Glomerular visceral epithelial cell (primary cell): ENCODE measurements at regions not wholly inside any gene's neighbourhood (a gene's known extent, or its start where the extent isn't known, plus 50 kb on each side); places are given as distances from the start of the nearest gene placed in this dataset.
"Not testable (repeated sequence)": the region's sequence is repeated elsewhere in the genome, so short reads cannot be mapped to it uniquely, and the experiment has no call there.

Experiments
- DNase-seq: peaks from one replicate; pipeline ENCODE4 v3.0.0-alpha.2; 2016; ENCODE audit errors: extremely low spot score

DNA sequence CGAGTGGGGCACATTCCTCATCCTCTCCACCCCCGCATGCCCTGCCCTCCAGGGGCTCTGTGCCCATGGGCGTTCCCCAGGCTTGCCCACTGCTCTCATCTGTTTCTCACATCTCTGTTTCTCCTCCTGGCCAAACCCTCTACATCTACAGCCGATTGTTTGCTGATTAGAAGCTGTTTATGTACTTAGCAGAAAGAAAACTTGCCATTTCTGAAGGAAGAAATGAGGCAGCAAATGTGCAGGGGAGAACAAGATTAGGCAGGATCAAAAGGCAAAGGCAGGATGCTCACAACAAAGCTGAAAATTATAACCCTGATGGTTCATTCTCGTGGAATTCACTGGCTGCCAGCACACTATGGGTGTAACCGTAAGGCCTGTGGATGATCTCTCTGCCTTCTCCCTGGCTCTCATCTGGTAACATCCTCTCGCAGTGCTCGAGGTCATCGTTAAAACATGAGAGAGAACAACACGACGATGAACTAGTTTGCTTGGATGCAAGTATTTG lies 111.6 kb upstream of the KLF14 start:
- DNase-seq, result no peak

DNA sequence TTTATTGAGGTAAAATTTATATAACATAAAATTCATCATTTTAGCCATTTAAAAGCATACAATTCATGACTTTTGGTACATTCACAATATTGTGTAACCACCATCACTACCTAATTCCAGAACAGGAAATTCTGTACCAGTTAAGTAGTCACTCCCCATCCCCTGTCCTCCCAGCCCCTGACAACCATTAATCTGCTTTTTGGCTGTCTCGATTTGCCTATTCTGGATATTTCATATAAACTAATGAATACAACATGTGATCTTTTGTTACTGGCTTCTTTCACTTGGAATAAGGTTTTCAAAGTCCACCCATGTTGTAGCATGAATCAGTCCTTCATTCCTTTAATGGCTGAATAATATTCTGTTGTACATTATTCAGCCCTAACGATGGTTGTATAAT lies 115.6 kb upstream of the KLF14 start:
- DNase-seq, result no peak

DNA sequence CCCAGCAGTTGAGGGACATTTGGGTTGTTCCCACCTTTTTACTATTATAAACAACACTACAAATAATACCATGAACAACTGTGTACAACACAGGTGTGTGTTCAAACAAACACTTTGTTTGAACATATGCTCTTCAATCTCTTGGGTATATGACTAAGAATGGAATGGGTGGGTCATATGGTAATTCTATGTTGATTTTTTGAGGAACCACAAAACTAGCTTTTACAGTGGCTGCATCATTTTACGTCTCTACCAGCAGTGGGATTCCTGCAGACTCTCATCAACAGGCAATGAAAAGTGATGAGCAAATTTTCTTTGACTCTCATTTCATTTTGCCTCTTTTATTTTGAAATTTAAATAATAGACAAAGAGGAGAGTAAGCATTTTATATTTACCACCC lies 116.9 kb upstream of the KLF14 start:
- no peak for DNase-seq

DNA sequence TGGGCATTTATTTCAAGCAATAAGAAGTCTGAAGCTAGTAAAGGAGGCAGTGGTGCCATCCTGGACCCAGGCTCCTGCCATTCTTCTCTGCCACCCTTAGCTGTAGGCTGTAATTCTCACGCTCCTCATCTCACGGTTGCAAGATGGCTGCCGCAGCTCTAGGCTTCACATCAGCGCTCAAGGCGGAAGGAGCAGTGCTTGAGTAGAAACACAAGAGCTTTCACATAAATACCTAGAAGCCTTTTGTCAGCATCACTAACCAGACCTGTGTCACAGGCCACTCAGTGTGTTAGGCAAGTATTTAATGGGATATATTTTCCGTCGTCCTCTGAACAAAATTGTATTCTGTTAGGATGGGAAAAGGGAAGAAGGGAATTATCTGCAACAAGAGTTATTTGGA lies 118.9 kb upstream of the KLF14 start:
- no peak for DNase-seq

DNA sequence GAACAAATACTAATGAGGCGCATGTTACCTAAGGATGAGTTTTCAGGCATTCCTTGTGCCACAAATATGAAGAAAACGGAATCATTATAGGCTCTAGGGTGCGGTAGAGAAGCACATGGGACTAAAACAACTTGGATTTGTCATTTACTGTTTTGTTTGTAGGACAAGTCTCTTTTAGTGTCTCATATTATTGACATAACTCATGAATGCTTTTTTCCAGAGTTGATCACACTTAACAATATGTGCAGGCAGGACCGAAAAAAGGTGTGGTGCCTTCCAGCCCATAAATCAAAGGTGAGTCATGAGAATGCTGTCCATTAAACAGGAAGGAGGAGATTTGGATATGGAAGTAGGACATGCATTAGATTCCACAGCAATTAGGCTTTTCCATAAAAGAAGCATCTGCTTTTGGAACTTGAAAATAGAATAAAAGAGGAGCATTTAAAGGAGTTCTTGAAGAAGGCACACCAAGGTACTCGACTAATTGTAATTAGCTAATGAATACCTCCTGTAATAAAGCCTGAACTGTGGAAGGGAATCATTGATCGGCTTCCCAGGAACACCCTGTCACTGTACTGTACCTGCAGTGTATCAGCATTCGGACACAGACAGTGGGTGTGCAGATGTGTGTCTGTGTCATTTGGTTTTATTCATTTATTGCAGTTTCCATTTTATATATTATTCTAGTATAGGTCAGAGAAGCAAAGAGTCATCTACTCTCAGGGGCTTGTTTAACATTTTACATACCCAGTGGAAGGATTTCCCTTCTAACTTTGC lies 119.7 kb upstream of the KLF14 start:
- peak; percentile 39 for DNase-seq

DNA sequence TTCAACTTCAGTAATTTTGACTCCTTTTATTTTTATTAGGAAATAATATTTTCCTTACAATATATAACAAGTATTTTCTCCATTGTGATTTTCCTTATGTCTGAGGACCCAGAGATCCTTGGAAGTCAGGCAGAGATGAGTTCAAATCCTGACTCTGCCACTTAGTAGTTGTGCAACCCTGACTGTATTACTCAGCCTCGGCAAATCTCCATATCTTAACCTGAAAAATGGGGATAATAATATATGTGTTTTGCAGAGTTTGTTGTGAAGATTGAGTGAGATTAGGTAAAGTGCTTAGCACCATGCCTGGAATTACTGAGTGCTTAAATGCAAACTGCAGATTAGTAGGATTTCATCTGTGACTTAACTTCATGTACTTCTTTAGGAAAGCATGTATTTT lies 120.5 kb upstream of the KLF14 start:
- DNase-seq, result no peak

DNA sequence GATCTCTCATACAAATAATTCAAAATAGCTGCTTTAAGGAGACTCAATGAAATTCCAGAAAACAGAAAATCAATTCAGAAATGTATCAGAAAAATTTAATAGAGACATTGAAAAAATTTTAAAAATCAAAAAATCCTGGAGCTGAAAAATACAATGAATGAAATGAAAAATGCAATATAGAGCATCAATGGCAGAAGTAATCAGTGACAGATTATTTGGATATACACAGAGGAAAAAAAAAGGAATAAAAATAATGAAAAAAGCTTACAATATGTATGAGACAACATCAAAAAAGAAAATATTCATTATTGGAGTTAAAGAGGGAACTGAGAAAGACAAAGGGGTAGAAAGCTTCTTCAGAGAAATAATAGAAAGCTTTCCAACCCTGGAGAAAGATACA lies 122.9 kb upstream of the KLF14 start:
- DNase-seq, result no peak

DNA sequence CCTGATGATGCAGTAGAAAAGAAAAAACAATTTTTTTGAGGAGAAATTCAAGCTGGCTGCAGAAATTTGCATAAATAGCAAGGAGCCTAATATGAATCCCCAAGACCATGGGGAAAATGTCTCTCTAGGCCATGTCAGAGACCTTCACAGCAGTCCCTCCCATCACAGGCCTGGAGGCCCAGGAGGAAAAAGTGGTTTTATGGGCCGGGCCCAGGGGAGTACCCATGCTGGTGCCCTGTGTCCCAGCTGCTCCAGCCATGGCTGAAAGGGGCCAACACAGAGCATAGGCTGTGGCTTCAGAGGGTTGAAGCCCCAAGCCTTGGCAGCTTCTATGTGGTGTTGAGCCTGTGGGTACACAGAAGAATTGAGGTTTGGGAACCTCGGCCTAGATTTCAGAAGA lies 126.8 kb upstream of the KLF14 start:
- not testable (repeated sequence) for DNase-seq

DNA sequence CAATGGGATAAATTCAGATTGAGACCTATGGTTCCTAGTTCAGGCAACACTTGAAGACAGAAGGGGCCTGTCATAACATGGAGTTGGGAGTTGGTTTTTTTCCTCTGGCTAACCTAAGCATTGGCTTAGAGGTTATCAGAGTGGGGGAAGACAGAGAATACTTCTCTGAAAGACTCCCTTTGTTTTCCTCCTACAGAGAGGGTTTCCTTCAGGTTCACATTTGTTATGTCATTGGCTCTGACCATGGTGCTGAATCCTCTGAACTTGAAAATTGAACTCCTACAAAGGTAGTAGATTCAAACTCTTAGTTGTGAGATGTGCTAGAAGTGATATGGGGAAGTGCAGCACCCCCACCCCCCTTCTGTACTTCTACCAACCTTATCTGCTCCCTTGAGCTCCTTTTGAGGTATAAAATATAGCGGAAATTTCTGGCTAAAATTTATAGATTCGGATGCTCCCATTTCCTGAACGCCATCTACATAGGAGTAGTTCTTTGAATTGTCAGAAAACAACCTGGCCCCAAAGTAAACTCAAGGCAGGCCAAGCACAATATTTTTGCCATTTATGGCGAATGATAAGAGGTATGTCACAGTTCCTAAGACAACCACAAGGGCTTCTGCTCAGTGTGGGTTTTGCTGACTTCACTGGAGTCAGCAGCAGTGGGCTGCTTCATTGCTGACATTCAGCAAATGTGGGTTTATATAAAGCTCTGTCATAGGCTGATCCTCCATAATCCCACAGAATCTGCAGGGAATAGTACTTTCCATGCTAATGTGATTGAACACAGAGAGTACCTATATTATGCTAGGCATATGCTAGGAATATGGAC lies 131.6 kb upstream of the KLF14 start:
- DNase-seq, result no peak

DNA sequence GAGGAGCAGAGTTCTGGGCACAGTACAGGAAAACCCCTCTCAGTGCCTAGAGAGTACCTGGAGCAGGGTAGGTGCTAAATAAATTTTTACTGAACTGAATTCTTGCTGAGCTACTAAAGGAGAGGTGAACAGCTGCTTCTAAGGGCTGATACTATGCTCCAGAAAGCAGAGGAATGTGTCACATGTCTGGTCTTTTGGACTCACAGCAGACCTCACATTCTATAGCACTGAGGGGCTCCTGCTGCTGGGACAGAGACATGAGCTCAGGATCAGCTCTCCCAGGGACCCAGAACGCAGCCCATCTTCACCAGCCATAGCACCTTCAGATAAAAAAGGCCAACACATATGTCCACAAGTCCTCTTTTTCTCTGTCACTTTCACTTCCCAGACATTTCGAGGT lies 133.0 kb upstream of the KLF14 start:
- no peak for DNase-seq

DNA sequence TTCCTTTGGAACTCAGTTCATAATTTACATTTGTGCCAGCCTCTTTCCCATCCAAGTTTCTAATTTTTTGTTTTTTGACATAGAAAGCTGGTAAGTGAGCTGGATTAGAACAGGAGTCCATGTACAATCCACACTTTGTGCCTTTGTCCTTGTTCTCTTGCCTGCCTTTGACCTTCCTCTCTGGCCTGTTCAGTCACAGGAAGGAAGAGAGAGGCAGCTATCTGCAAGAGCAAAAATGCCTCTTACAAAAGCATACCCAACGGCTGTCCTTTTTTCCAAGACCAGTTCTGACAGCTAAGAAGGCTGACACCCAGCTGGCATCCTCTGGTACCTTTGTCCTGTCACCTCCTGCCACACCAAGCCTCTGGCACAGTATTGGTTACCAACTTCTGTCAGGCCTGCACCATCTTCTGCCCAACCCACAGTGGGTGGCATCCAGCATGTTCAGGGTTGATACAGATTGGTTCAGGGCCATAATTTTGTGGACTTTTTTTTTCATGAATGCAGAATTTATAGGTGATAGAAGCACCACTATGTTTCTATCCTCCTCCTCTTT lies 133.7 kb upstream of the KLF14 start:
- DNase-seq, result no peak

DNA sequence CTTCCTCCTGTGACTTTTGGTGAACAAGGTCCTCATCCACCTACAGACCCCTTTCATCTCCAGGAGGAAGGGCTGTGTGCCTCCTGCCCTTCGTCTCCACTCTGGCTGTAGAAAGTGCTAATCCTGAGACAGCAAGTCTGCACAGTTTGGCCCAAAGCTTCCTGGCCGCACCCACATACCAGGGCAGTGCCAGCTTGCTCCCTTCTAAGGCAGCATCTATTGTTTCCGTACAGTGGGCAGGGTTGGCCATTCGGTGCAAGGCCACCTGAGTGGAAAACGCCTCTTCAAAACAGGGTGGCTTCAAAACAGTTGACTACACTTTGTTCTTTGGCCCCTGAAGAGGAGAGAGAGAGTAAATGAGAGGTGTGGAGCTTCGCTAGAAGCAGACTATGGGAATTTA lies 134.1 kb upstream of the KLF14 start:
- DNase-seq, result no peak

DNA sequence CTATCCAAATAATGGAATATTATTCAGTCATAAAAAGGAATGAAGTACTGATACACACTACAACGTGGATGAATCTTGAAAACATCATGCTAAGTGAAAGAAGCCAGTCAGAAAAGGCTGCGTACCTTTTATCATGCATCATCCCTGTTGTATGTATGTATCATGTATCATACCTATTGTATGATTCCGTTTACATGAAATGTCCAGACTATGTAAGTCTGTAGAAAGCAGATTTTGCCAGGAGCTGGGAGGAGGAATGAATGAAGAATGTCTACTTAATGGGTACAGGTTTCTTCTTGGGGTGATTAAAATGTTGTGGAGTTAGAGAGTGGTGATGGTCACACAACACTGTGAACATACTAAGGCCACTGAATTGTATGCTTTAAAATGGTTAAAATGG lies 135.9 kb upstream of the KLF14 start:
- DNase-seq, result no peak

DNA sequence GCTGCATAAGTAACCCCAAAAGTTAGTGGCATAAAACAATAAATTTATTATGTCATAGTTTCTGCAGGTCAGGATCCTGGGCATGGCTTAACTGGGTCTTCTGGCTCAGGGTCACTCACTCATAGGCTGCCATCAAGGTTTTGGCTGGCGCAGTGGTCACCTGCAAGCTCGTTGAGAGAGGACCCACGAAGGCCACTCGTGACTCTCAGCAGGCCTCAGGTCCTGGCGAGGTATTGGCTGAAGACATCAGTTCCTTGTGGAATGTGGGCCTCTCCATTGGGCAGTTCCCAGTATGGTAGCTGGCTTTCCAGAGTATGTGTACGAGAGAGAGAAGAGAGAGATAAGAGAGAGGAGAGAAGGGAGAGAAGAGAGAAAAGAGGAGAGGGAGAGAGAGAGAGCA lies 138.3 kb upstream of the KLF14 start:
- no peak for DNase-seq

DNA sequence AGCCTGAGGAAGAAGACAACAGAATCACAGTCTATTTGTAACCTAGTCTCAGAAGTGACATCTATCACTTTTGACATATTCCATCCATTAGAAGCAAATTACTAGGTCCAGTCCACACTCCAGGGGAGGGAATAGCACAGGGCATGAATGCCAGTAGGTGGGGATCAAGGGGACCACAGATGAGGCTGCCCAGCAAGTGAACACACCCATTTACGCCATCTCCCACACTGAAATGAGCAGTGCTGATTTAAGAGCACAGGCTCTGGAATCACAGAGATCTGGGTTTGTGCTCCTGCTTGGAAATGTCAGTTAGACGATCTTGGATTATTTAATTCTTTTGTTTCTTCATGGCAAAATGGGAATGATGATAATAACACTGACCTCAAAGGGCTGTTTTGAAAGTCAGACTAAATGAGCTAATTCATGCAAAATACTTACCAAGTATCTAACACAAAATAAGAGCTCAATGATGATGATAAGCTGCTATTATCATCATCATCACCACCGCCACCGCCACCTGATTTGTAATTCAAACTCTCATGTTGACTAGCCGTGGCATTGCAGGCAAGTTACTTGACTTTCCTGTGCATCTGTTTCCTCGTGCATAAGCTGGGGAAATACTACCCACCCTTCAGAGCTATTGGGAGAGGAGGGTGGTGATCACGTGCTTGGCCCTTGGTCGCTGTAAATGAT lies 138.9 kb upstream of the KLF14 start:
- no peak for DNase-seq

DNA sequence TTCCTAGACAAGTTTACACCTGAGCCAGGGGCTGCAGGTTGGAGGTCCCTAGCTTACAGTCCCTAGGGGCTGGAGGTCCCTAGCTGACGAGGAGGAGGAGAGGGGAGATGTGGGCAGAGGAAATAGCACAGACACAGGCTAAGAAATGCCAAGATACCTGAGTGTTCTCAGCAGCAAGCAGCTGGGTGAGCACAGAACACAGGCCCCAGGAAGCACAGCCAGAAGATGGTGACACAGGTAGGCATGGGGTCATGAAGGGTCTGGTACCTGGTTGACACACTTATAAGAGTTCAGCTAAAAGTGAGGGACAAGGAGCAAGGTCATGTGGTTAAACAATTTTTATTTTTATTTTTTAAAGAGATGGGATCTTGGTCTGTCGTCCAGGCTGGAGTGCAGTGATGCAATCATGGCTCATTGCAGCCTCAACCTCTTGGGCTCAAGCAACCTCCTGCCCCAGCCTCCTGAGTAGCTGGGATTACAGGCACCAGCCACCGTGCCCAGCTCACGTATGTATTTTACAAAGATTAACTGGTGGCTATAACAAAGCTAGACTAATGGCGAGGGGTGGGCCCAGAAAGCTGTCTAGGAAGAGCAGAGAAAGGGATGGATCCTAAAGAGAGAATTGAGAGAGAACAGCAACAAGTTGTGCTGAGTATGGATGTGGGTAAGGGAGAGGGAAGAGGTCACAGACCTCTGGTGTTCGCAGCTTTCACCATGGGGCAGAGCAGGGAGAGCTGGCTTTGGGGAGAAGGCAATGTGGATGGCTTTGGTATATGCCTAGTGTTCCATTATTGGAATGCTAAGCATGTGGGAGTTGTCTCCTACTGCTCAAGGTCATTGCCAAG lies 140.3 kb upstream of the KLF14 start:
- DNase-seq, result no peak

DNA sequence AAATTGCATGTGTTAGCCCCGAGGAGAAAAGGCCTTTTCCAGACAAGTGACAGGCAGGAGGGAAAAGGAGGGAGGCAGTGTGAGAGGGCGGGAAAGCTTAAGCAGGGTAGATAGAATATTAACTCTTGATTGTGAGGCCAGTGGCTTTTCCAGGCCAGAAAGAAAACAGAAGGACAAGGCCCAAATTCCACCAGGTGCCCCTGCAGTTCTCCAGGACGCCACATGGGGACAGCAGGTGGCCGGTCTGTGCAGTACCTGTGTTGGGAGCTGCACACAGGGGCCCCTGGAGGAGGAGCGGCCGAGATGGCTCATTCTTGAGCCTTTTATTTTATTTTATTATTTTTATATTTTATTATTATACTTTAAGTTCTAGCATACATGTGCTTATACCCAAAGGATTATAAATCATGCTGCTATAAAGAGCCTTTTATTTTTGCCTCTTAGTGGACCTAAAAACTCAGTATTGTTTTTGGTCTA lies 141.3 kb upstream of the KLF14 start:
- DNase-seq, result peak; percentile 72

DNA sequence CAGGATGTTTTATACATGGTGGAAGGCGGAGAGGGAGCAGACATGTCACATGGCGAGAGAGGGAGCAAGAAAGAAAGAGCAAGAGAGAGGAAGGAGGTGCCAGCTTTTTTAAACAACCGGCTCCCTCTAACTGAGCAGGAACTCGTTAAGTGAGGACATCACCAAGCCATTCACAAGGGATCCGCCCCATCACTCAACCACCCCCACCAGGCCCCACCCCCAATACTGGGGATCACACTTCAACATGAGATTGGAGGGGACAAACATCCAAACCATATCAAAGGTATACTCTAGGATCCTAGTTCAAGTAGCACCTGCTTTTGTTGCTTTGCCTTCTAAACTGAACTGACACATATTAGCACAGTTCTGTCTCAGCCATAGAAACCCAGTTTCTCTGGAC lies 141.9 kb upstream of the KLF14 start:
- DNase-seq, result no peak

DNA sequence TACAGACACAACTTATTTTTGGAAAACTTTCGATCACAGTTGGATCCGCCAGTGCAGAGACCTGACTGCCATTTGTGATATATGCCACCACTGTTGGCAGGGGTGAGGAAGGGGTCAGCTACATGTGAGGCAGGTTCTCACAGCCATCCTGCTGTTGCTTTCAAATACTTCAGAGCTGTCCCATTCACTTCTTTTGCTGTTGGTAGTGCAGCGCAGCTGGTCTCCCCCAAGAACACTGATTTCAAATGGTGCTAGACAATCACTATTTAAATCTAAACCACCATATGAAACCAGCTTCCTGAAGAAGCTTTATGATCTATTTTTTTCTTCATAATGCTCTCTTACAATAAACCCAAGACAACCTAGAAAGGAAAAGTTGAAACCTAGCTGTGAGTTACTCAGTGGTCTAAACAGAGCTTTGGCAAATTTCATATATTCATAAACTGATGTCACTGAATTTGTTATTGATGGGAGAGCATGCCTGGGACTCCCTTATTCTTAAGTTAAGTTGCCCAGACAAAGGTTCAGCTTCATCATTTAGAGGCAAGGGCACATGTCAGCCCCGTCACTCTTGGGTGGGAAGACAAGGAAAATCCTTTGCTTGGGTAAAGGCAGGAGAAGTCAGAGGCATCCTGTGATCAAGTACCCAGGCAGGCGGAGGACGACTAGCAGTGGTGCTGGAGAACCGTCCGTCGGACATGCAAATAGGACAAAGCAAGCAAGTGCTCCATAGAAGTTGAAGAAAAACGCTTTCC lies 143.4 kb upstream of the KLF14 start:
- no peak for DNase-seq

DNA sequence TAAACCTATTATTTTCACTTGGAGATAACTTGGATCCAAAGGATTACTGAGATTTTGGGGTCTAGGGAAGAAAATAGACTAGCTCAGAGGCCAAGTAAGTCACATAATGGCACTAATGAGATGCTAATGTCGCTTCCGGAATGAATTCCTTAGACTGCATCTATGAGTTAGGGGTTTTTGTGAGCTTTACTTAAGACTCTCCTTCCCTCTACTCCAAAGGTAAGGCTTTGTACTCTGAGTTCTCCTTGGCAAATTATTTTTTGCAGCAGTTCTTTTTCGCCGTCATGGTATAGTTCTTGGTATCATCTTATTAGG lies 143.9 kb upstream of the KLF14 start:
- no peak for DNase-seq

DNA sequence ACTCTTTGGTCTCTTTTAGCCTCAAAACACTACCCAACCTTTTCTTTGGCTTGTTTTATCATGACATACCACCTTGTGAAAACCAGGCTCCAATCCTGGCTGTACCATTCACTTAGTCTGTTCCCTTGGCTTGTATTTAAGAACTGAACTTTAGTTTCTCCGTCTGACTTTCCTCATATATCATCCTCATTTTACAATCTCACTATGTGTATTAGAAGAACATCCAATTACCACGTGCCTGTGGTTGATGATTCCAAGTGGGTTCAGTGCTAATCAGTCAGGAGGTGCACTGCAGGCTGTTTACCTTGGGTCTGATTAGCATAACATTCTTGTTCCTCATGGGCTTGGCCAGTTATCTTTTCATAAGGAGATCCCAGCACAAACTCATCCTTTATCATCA lies 144.8 kb upstream of the KLF14 start:
- DNase-seq, result no peak
